NCI-H1930 (cell line): ENCODE measurements at regions not wholly inside any gene's neighbourhood (a gene's known extent, or its start where the extent isn't known, plus 50 kb on each side); places are given as distances from the start of the nearest gene placed in this dataset.
"Not testable (repeated sequence)": the region's sequence is repeated elsewhere in the genome, so short reads cannot be mapped to it uniquely, and the experiment has no call there.

Source experiments
- DNase-seq, 2 experiments: peaks; one replicate each; lab custom pipeline; 2025; lab: John Stamatoyannopoulos, UW

GRCh38 chr11:110873975-110874374 lies 161.7 kb upstream of the ARHGAP20 start:
- DNase-seq: no peak

DNA sequence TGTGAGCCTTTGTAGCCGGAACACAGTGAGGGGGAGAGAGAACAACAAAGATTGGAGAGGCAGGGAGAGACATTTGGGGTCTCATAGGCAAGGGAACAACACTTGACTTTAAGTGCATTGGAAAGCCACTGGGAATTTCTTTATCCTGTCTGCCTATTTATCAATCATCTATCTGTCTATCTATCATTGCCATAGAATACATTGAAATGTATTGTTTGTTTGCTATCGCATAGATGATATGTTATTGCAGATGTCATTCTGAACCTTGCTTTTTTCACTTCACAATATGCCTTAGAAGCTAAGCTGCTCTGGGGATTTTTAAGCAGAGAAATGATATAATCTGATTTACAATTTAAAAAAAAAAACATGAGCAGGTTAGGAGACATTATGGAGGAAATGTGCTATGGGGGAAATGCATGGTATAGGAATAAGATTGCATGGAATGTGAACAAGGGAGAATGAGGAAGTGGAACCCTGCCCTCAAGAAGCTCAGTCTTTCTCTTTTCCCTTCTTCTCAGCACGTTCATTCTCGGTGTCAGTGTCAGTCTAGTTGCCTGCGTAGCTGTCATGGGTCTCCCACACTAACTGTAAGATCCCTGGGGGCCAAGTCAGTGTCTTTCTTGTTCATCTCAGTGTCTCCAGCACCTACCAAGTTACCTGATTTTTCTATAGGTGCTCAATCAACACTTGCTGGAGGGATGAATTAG lies 158.7 kb upstream of the ARHGAP20 start:
- no peak for DNase-seq

- DNase-seq: no peak
These were observed 155.7 kb upstream of the ARHGAP20 start for GRCh38 chr11:110867951-110868350.

GRCh38 chr11:110866081-110866480 lies 153.8 kb upstream of the ARHGAP20 start:
- DNase-seq: no peak

- DNase-seq: no peak
These were observed 150.2 kb upstream of the ARHGAP20 start for GRCh38 chr11:110862407-110862806.

DNA sequence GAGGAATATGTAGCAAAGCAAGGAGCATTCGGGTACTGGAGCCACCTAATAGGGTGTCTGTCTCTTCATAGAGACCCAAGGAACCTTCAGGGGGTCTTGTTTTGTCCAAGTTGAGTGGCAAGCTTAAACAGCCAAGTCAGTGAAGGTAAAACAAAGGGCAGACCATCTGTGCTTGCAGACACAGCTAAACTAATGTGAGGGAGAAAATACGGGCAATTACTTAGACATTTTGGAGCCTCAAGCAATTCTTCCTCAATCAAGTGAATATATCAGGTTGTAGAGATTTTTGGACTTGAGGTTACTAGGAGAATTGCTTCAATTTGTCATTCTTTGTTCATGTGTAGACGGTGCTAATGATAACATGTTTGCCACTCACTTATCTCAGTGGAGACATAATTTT lies 148.2 kb upstream of the ARHGAP20 start:
- no peak for DNase-seq

GRCh38 chr11:110859998-110860397 lies 147.8 kb upstream of the ARHGAP20 start:
- no peak for DNase-seq

DNA sequence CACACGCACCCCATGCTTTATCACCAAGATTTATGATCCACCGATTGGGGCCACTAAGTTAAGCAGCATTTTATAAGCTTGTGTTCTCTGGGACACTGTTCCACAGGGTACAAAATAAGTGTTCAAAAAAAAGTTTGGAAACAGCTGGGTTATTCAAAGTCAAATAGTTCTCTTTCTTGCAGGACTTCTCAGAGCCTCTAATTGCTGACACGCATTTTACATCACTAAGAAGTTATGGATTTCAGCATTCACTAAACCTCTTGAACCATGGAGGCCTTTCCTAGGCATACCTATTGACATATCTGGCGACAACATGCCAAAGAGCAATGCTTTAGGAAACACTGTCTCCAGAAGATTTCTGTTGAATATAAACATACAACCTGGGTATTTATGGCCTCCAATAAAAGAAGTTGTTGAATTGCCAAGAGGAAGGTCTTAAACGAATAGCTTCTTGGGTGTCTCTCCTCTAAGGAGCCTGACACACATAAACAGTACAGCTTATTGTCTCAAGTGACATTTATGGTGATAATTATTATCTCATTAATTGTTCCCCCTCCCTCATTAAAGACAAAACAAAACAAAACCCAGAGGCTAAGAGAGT lies 147.1 kb upstream of the ARHGAP20 start:
- no peak for DNase-seq

DNA sequence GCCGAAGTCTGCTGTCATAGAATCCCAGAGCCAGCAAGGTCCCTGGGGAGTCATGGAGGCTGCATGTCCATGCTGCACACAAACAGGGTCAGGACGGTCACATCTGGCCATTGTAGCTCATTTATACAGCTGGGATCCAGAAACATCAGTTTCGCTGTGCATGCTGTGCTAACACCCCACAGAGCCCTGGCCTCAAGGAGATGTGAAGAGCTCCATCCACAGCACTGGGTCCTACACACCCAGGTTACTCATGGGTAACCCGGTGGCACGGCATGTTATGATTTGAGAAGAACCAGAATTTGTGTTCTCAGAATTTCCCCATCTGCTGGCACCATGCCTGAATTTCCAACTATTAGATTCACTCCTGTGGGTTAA lies 146.3 kb upstream of the ARHGAP20 start:
- no peak for DNase-seq

GRCh38 chr11:110857892-110858546 lies 145.8 kb upstream of the ARHGAP20 start:
- no peak for DNase-seq

GRCh38 chr11:110856996-110857812 lies 145.0 kb upstream of the ARHGAP20 start:
- no peak for DNase-seq

GRCh38 chr11:110856340-110856739 lies 144.1 kb upstream of the ARHGAP20 start:
- DNase-seq: no peak

- DNase-seq: no peak
These were observed 143.0 kb upstream of the ARHGAP20 start for GRCh38 chr11:110855191-110855590.

GRCh38 chr11:110852921-110853490 lies 140.8 kb upstream of the ARHGAP20 start:
- DNase-seq: no peak

GRCh38 chr11:110850846-110851245 lies 138.6 kb upstream of the ARHGAP20 start:
- no peak for DNase-seq

- DNase-seq: not testable (repeated sequence)
These were observed 130.8 kb upstream of the ARHGAP20 start for GRCh38 chr11:110843053-110843452.

DNA sequence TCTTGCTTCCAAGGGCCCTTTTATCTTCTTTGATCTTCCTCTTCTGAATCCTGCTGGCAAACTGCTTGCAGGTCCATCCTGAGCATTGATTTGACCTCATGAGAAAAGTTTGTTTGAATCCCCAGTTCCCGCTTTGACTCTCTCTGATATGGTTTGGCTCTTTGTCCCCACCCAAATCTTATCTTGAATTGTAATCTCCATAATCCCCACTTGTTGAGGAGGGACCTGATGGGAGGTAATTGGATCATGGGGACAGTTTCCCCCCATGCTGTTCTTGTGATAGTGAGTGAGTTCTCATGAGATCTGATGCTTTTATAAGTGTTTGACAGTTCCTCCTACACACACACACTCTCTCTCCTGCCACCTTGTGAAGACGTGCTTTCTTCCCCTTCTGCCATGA lies 126.6 kb upstream of the ARHGAP20 start:
- no peak for DNase-seq

DNA sequence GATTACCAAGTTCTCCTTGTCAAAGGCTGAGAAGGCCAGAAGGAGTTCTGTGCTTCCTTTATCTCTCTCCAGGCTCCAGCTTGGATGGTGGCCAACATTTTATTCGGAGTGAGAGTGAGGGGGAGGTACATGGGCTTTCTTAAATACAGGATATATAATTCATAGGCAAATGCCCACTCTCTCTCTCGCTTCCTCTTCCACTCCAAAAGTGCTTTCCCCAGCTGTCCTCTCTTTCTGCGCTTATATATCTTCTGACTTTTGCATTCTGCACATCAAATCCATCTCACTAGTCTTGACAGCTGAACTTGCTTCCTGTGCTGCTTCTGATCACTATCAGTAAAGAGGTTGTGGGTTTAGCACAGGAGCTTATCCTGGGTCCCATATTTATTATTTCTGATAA lies 125.4 kb upstream of the ARHGAP20 start:
- DNase-seq: no peak

GRCh38 chr11:110835106-110835505 lies 122.9 kb upstream of the ARHGAP20 start:
- no peak for DNase-seq

GRCh38 chr11:110833033-110833484 lies 120.8 kb upstream of the ARHGAP20 start:
- no peak for DNase-seq

- DNase-seq: no peak
These were observed 120.3 kb upstream of the ARHGAP20 start for GRCh38 chr11:110832539-110832938.

DNA sequence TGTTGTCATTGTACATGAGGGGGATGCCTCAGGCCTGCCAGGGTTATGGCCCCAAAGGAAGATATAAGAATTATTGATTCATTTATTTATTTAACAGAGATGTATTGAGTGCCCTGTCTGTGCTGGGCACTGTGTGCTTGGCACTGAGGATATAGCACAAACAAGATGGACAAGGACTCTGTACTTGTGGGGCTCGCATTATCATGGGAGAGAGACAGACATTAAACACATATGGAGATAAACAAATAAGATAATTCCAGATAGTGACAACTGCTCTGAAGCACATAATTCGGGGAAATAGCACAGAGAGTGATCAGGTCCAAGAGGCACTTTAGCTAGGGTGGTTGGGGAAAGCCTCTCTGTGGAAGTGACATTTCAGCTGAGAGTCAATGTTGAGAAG lies 119.8 kb upstream of the ARHGAP20 start:
- DNase-seq: no peak
